IMR-90 (cell line): ENCODE measurements at regions not wholly inside any gene's neighbourhood (a gene's known extent, or its start where the extent isn't known, plus 50 kb on each side); places are given as distances from the start of the nearest gene placed in this dataset.
"Not testable (repeated sequence)": the region's sequence is repeated elsewhere in the genome, so short reads cannot be mapped to it uniquely, and the experiment has no call there.

Experiments used
- ATAC-seq: fragments of 200-7000 bp; cut with Tn5 transposase; 2 replicates; pipeline ENCODE4 v1.9.1; 2020; ENCODE audit warnings: low read depth, mild to moderate bottlenecking, moderate library complexity
- BruUV-seq: library from RNA; stranded (reverse); fragments of 400-500 nt; replicated peaks from 2 replicates; lab custom pipeline; 2021; lab: Mats Ljungman, UMichigan
- CTCF ChIA-PET: fragments of 300-600 bp; formaldehyde crosslinking; extraction: SDS; loops from one replicate; lab custom pipeline; 2021; ENCODE audit warnings: antibody characterized with exemption; lab: Yijun Ruan, JAX
- POLR2A ChIA-PET: fragments of 300-600 bp; sonication (Branson Sonifier 250); formaldehyde crosslinking; loops from one replicate; lab custom pipeline; 2022; ENCODE audit warnings: antibody characterized with exemption; ENCODE audit not compliant: unreplicated experiment; lab: Charles Lee
- DNase-seq: peaks from one replicate; pipeline ENCODE4 v3.0.0; 2013
- H2AFZ ChIP-seq: replicated peaks from 2 replicates; pipeline ENCODE3; 2013; ENCODE audit warnings: low read length, mild to moderate bottlenecking; ENCODE audit not compliant: poor library complexity
- H2AK5ac ChIP-seq: 2 replicates; pipeline ENCODE4 v1.6.1; 2013; ENCODE audit warnings: low read depth, low read length, inconsistent platforms
- H2AK9ac ChIP-seq: replicated peaks from 2 replicates; pipeline ENCODE3; 2013; ENCODE audit warnings: mild to moderate bottlenecking, low read depth, low read length, moderate library complexity; ENCODE audit not compliant: poor library complexity
- H2BK120ac ChIP-seq: 2 replicates; pipeline ENCODE4 v1.6.1; 2013; ENCODE audit warnings: low read depth, low read length, inconsistent platforms
- H2BK15ac ChIP-seq: 3 replicates; pipeline ENCODE4 v1.6.1; 2013; ENCODE audit warnings: low read depth, low read length, inconsistent platforms
- H2BK20ac ChIP-seq: 2 replicates; pipeline ENCODE4 v1.6.1; 2013; ENCODE audit warnings: low read depth, mild to moderate bottlenecking, inconsistent platforms, low read length, moderate library complexity
- H2BK5ac ChIP-seq: 2 replicates; pipeline ENCODE4 v1.6.1; 2013; ENCODE audit warnings: mild to moderate bottlenecking, low read depth, low read length, inconsistent platforms; ENCODE audit not compliant: poor library complexity, severe bottlenecking
- H3K14ac ChIP-seq: replicated peaks from 2 replicates; pipeline ENCODE4 v1.6.1; 2013; ENCODE audit warnings: low read depth, low read length, inconsistent platforms
- H3K18ac ChIP-seq: 2 replicates; pipeline ENCODE4 v1.6.1; 2013; ENCODE audit warnings: low read depth, low read length, control low read depth
- H3K23ac ChIP-seq: 2 replicates; pipeline ENCODE4 v1.6.1; 2013; ENCODE audit warnings: low read depth, low read length, inconsistent platforms
- H3K27ac ChIP-seq: 2 replicates; pipeline ENCODE4 v1.5.1; 2013; ENCODE audit warnings: mild to moderate bottlenecking, control low read depth, low read length; ENCODE audit not compliant: insufficient read depth
- H3K27me3 ChIP-seq: 2 replicates; pipeline ENCODE4 v1.6.1; 2013; ENCODE audit warnings: low read length; ENCODE audit not compliant: control insufficient read depth, insufficient read depth
- H3K36me3 ChIP-seq: 2 replicates; pipeline ENCODE4 v1.6.1; 2013; ENCODE audit warnings: low read length, mixed read lengths; ENCODE audit not compliant: control insufficient read depth, insufficient read depth
- H3K4ac ChIP-seq: 2 replicates; pipeline ENCODE4 v1.6.1; 2013; ENCODE audit warnings: low read depth, low read length, inconsistent platforms
- H3K4me1 ChIP-seq: 2 replicates; pipeline ENCODE4 v1.6.1; 2013; ENCODE audit warnings: low read length, mixed read lengths; ENCODE audit not compliant: control insufficient read depth, insufficient read depth
- H3K4me2 ChIP-seq: 2 replicates; pipeline ENCODE4 v1.6.1; 2013; ENCODE audit warnings: low read depth, mild to moderate bottlenecking, control low read depth, low read length, moderate library complexity
- H3K4me3 ChIP-seq: 2 replicates; pipeline ENCODE4 v1.5.1; 2013; ENCODE audit warnings: low read depth, mild to moderate bottlenecking, control low read depth, low read length, moderate library complexity; ENCODE audit not compliant: insufficient read depth
- H3K56ac ChIP-seq: 2 replicates; pipeline ENCODE4 v1.6.1; 2013; ENCODE audit warnings: low read length, inconsistent platforms; ENCODE audit not compliant: insufficient read depth; ENCODE audit errors: extremely low read depth
- H3K79me1 ChIP-seq, 2 experiments: 2 replicates each; pipeline ENCODE4 v1.6.1; 2013; ENCODE audit warnings: low read length in 2 of 2, inconsistent platforms in 1 of 2, low read depth in 1 of 2
- H3K9ac ChIP-seq: 2 replicates; pipeline ENCODE4 v1.6.1; 2013; ENCODE audit warnings: low read depth, low read length, control low read depth
- H3K9me1 ChIP-seq: 2 replicates; pipeline ENCODE4 v1.6.1; 2013; ENCODE audit warnings: low read length, inconsistent platforms; ENCODE audit not compliant: insufficient read depth
- H3K9me3 ChIP-seq: 2 replicates; pipeline ENCODE4 v1.6.1; 2013; ENCODE audit warnings: low read length; ENCODE audit not compliant: control insufficient read depth, insufficient read depth
- H4K20me1 ChIP-seq: 2 replicates; pipeline ENCODE4 v1.6.1; 2013; ENCODE audit warnings: low read length, inconsistent platforms; ENCODE audit not compliant: insufficient read depth
- H4K5ac ChIP-seq: 2 replicates; pipeline ENCODE4 v1.6.1; 2013; ENCODE audit warnings: mild to moderate bottlenecking, low read depth, low read length, control low read depth
- H4K8ac ChIP-seq, 2 experiments: 2 replicates each; pipeline ENCODE4 v1.6.1; 2013; ENCODE audit warnings: low read depth in 2 of 2, low read length in 2 of 2, control low read depth in 1 of 2, inconsistent platforms in 1 of 2
- H4K91ac ChIP-seq: 2 replicates; pipeline ENCODE4 v1.6.1; 2013; ENCODE audit warnings: low read depth, low read length, inconsistent platforms; ENCODE audit not compliant: insufficient read depth
- CHD1 ChIP-seq: IDR thresholded peaks from 2 replicates; pipeline ENCODE4 v1.6.1; 2012; ENCODE audit warnings: low read depth, low read length, improper control_type of control experiment
- MAFK ChIP-seq: IDR thresholded peaks from 2 replicates; pipeline ENCODE4 v1.6.1; 2012; ENCODE audit warnings: low read depth, low read length, improper control_type of control experiment
- RFX5 ChIP-seq: IDR thresholded peaks from 2 replicates; pipeline ENCODE4 v1.8.0; 2012; ENCODE audit warnings: low read depth, mild to moderate bottlenecking, low read length, moderate library complexity
- USF2 ChIP-seq: fragments of 150-350 bp; IDR thresholded peaks from 2 replicates; pipeline ENCODE4 v1.6.1; 2017; ENCODE audit warnings: mild to moderate bottlenecking, antibody characterized with exemption, low read length, low read depth
- WGBS, 2 experiments: methylation state at CpG; one replicate each; pipeline versions ENCODE4 v1.1.5 to v1.1.7; 2013; ENCODE audit warnings: missing lambda C conversion rate in 2 of 2; ENCODE audit not compliant: insufficient read length in 1 of 2; ENCODE audit errors: extremely low coverage in 2 of 2; 5-methylcytosine and 5-hydroxymethylcytosine counted together
- dilution Hi-C: fragments of 300-500 bp; cut with HindIII; formaldehyde crosslinking; loops from one replicate; pipeline ENCODE4 v1.14.3; 2018; ENCODE audit warnings: low sequenced_read_pairs; ENCODE audit not compliant: unreplicated experiment
- in situ Hi-C: fragments of 300-500 bp; cut with MboI; formaldehyde crosslinking; loops from 3 replicates; pipeline ENCODE4 v1.14.3; 2019; ENCODE audit warnings: low sequenced_read_pairs, inconsistent platforms, mixed read lengths
- intact Hi-C: fragments of 100-400 bp; cut with micrococcal nuclease; formaldehyde crosslinking; loops from 2 replicates; pipeline ENCODE4 v1.10.0; 2022
- TF ChIP-seq, protein P1 (sequence below): conservative IDR thresholded peaks from 2 replicates; pipeline ENCODE4 v1.5.1; 2012; ENCODE audit warnings: mild to moderate bottlenecking, low read depth, low read length, improper control_type of control experiment

- Histone ChIP-seq H2AK5ac (no peak overlapping the region), H3K4ac (no peak overlapping the region), H3K27me3 (0 out of 2 replicates have a peak, but pooled peaks cover 2% of the 10 kb centered on the region), H3K9me3 (no peaks in the 10 kb centered on the region), H4K5ac (no peak overlapping the region), H3K23ac (no peak overlapping the region), H4K20me1 (no peaks in the 10 kb centered on the region), H2BK20ac (no peak overlapping the region), H2BK15ac (no peak overlapping the region), H3K18ac (no peak overlapping the region), H2BK5ac (no peak overlapping the region), H3K79me1 (no peaks in the 10 kb centered on the region), H3K56ac (no peak overlapping the region), H3K4me3 (no peak overlapping the region), H2BK120ac (no peak overlapping the region), H4K91ac (no peak overlapping the region), H3K36me3 (no peaks in the 10 kb centered on the region), H4K8ac (no peak overlapping the region), H2AK9ac (no peak overlapping the region), H3K4me2 (no peak overlapping the region), H3K14ac (no peak overlapping the region), H2AFZ (no peak overlapping the region), H3K4me1 (peaks cover 2% of the 10 kb centered on the region; the same call in 1 of the 2 replicates), H3K9ac (no peak overlapping the region), H3K9me1 (no peaks in the 10 kb centered on the region), H3K27ac (no peak overlapping the region)
- intact Hi-C loops (no loop called here), dilution Hi-C loops (no loop called here), in situ Hi-C loops (no loop called here)
- TF ChIP-seq RFX5 (no peak), MAFK (no peak), CHD1 (no peak), USF2 (no peak)
- TF ChIP-seq, protein P1, sequence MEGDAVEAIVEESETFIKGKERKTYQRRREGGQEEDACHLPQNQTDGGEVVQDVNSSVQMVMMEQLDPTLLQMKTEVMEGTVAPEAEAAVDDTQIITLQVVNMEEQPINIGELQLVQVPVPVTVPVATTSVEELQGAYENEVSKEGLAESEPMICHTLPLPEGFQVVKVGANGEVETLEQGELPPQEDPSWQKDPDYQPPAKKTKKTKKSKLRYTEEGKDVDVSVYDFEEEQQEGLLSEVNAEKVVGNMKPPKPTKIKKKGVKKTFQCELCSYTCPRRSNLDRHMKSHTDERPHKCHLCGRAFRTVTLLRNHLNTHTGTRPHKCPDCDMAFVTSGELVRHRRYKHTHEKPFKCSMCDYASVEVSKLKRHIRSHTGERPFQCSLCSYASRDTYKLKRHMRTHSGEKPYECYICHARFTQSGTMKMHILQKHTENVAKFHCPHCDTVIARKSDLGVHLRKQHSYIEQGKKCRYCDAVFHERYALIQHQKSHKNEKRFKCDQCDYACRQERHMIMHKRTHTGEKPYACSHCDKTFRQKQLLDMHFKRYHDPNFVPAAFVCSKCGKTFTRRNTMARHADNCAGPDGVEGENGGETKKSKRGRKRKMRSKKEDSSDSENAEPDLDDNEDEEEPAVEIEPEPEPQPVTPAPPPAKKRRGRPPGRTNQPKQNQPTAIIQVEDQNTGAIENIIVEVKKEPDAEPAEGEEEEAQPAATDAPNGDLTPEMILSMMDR: no peak
- POLR2A ChIA-PET: no interaction called here
- no peak for DNase-seq
- ATAC-seq: no peak
- no CpG with 5 or more reads among the region's 3 CpGs for WGBS, 2 experiments
- CTCF ChIA-PET: no interaction called here
- BruUV-seq: no TSS peak
Measured at GRCh38 chr1:228945885-228946284, 210.6 kb downstream of the RHOU start.

- intact Hi-C loops, dilution Hi-C loops, BruUV-seq: not testable (repeated sequence)
Measured at GRCh38 chr1:228949617-228950016, 214.3 kb downstream of the RHOU start.

More at GRCh38 chr1:228949617-228950016, 214.3 kb downstream of the RHOU start:
- H3K14ac ChIP-seq, H3K27me3 ChIP-seq, H3K79me1 ChIP-seq, H3K4me3 ChIP-seq, H3K23ac ChIP-seq, H3K27ac ChIP-seq, H3K4ac ChIP-seq, H2BK15ac ChIP-seq, H2BK5ac ChIP-seq, H2BK120ac ChIP-seq, H2BK20ac ChIP-seq, H3K4me1 ChIP-seq, H4K8ac ChIP-seq, H3K36me3 ChIP-seq, H3K9me3 ChIP-seq, H3K18ac ChIP-seq, H2AK9ac ChIP-seq, CTCF ChIA-PET, H3K9me1 ChIP-seq, H3K4me2 ChIP-seq, in situ Hi-C loops, H3K56ac ChIP-seq, H3K9ac ChIP-seq, H4K20me1 ChIP-seq, H2AK5ac ChIP-seq, DNase-seq, H4K5ac ChIP-seq, H4K91ac ChIP-seq, POLR2A ChIA-PET, ATAC-seq, H2AFZ ChIP-seq: not testable (repeated sequence)
- 80% methylated on average over 2 of the region's 9 CpGs; no CpG with 5 or more reads in 1 of the 2 experiments for WGBS, 2 experiments
